WERI-Rb-1 (cell line): ENCODE measurements at regions not wholly inside any gene's neighbourhood (a gene's known extent, or its start where the extent isn't known, plus 50 kb on each side); places are given as distances from the start of the nearest gene placed in this dataset.

ENCODE experiments used
- DNase-seq: peaks from one replicate; pipeline ENCODE4 v3.0.0-alpha.2; 2020
- H3K27ac ChIP-seq: fragments of 250-450 bp; sonication (Bioruptor Pico); 2 replicates; pipeline ENCODE4 v1.5.1; 2020; ENCODE audit warnings: mild to moderate bottlenecking, moderate library complexity
- H3K27me3 ChIP-seq: fragments of 250-450 bp; sonication (Bioruptor Pico); 2 replicates; pipeline ENCODE4 v1.5.1; 2021; ENCODE audit warnings: mild to moderate bottlenecking, low read depth, moderate library complexity; ENCODE audit not compliant: insufficient read depth, severe bottlenecking
- H3K36me3 ChIP-seq: fragments of 250-450 bp; sonication (Bioruptor Pico); 2 replicates; pipeline ENCODE4 v1.5.1; 2020; ENCODE audit warnings: mild to moderate bottlenecking, moderate library complexity
- H3K4me3 ChIP-seq: 2 replicates; pipeline ENCODE4 v1.5.1; 2011; ENCODE audit warnings: low read depth, mild to moderate bottlenecking, control low read depth, low read length
- H3K9me3 ChIP-seq: fragments of 250-450 bp; sonication (Bioruptor Pico); 2 replicates; pipeline ENCODE4 v1.5.1; 2021; ENCODE audit warnings: mild to moderate bottlenecking, moderate library complexity; ENCODE audit not compliant: severe bottlenecking
- TF ChIP-seq, protein P1 (sequence below): IDR thresholded peaks from 2 replicates; pipeline ENCODE4 v1.5.1; 2011; ENCODE audit warnings: low read depth, mild to moderate bottlenecking, control low read depth, inconsistent platforms, low read length

DNA sequence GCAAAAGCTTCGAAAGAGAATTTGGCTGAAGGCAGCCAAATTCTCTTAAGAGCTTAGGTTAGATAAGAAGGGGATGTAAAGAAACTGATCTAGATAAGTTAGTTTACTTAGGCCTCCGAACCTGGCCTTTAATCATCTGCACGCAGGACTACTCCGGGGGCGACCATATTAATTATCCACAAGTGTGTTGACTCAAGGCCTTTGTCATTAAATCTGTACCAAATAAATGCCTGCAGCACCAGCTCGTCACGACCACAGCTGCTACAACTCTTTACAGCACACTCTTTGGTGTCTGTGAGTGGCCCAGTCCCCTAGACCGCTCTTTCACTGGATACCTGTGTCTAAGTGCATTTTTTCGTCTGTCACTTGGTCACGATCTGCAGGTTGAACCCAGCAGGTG is 69.8 kb upstream of the LSM8 start:
- H3K27ac ChIP-seq: no peak overlapping the region
- TF ChIP-seq, protein P1, sequence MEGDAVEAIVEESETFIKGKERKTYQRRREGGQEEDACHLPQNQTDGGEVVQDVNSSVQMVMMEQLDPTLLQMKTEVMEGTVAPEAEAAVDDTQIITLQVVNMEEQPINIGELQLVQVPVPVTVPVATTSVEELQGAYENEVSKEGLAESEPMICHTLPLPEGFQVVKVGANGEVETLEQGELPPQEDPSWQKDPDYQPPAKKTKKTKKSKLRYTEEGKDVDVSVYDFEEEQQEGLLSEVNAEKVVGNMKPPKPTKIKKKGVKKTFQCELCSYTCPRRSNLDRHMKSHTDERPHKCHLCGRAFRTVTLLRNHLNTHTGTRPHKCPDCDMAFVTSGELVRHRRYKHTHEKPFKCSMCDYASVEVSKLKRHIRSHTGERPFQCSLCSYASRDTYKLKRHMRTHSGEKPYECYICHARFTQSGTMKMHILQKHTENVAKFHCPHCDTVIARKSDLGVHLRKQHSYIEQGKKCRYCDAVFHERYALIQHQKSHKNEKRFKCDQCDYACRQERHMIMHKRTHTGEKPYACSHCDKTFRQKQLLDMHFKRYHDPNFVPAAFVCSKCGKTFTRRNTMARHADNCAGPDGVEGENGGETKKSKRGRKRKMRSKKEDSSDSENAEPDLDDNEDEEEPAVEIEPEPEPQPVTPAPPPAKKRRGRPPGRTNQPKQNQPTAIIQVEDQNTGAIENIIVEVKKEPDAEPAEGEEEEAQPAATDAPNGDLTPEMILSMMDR: no peak
- H3K4me3 ChIP-seq: no peak overlapping the region
- DNase-seq: no peak
- H3K9me3 ChIP-seq: peaks cover 8% of the 10 kb centered on the region
- H3K27me3 ChIP-seq: peaks cover 27% of the 10 kb centered on the region
- no peaks in the 10 kb centered on the region for H3K36me3 ChIP-seq

DNA sequence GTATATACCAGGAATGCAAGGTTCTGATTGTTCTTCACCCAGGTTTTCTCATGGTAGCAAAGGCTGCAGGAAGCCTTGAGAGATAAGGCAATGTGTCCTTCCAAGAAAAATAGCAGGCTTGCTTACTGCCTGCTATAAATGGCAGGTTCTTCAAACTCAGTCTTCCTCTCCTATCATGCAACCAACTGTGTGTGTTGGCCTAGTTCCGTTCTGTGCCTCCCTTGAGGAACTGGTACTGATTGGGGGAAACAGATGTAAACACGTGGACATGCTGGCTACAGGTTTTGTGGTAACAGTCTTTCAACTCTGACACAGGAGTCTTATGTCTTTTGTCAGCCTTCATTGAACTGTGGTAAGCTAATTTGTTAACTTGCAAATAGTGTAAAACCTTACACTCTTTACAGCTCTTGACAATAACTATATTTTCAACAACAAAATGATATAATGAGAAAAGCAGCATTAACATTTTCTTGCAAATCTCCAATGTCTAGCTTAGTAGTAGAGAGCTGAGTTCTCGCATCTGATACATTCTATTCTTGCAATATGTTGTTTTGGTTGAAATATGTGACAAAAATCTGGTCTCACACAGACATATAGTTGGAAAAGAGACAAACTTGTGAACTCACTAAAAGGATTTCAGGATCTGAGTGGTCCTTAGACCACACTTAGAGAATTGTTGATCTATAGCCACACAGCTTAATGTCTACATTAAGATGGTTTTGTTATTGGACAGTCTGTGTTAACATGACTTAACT is 54.7 kb upstream of the LSM8 start:
- no peaks in the 10 kb centered on the region for H3K36me3 ChIP-seq
- H3K9me3 ChIP-seq: no peaks in the 10 kb centered on the region
- H3K27me3 ChIP-seq: peaks cover 13% of the 10 kb centered on the region
- H3K27ac ChIP-seq: no peak overlapping the region
- H3K4me3 ChIP-seq: no peak overlapping the region
- TF ChIP-seq, protein P1: no peak
- no peak for DNase-seq

DNA sequence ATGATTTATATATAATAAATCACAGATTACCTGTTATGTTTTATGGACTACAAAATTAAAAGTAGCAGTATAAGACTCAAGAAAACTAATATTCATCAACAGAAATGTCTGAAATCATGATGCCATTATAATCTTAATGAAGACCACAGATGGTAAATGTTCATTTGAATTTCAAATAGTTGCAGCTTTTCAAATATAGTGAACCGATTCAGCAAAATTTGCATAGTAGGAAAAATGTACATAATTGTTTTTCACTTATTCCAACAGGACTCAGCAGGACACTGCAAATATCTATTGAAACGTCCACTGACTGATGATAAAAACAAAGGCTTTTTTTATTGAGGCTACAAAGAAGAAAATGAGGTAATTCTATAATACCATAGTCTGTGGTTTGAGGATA is 51.2 kb upstream of the LSM8 start:
- Histone ChIP-seq H3K27ac (no peak overlapping the region), H3K36me3 (no peaks in the 10 kb centered on the region), H3K27me3 (peaks cover 32% of the 10 kb centered on the region), H3K9me3 (no peaks in the 10 kb centered on the region), H3K4me3 (no peak overlapping the region)
- TF ChIP-seq, protein P1: no peak
- no peak for DNase-seq
